NCI-H2196 (cell line): ENCODE measurements at regions not wholly inside any gene's neighbourhood (a gene's known extent, or its start where the extent isn't known, plus 50 kb on each side); places are given as distances from the start of the nearest gene placed in this dataset.
"Not testable (repeated sequence)": the region's sequence is repeated elsewhere in the genome, so short reads cannot be mapped to it uniquely, and the experiment has no call there.

Source experiments
- DNase-seq: peaks from one replicate; lab custom pipeline; 2025; ENCODE audit not compliant: unreplicated experiment; lab: John Stamatoyannopoulos, UW

GRCh38 chr10:4246881-4247358, 461.9 kb upstream of the KLF6 start:
- no peak for DNase-seq

GRCh38 chr10:4243651-4244050, 458.6 kb upstream of the KLF6 start:
- DNase-seq: no peak

GRCh38 chr10:4243169-4243568, 458.2 kb upstream of the KLF6 start:
- no peak for DNase-seq

GRCh38 chr10:4242561-4243035, 457.6 kb upstream of the KLF6 start:
- DNase-seq: no peak

GRCh38 chr10:4241724-4242345, 456.8 kb upstream of the KLF6 start:
- DNase-seq: no peak

GRCh38 chr10:4240608-4241197, 455.7 kb upstream of the KLF6 start:
- no peak for DNase-seq

- DNase-seq: no peak
Observed at GRCh38 chr10:4239186-4239585, 454.2 kb upstream of the KLF6 start.

GRCh38 chr10:4236905-4237304, 451.9 kb upstream of the KLF6 start:
- not testable (repeated sequence) for DNase-seq

- DNase-seq: no peak
Observed at GRCh38 chr10:4234661-4235060, 449.7 kb upstream of the KLF6 start.

- no peak for DNase-seq
Observed at GRCh38 chr10:4231439-4231838, 446.4 kb upstream of the KLF6 start.

- no peak for DNase-seq
Observed at GRCh38 chr10:4230036-4230435, 445.0 kb upstream of the KLF6 start.

GRCh38 chr10:4229106-4229505, 444.1 kb upstream of the KLF6 start:
- no peak for DNase-seq

- DNase-seq: no peak
Observed at GRCh38 chr10:4227586-4227985, 442.6 kb upstream of the KLF6 start.

- no peak for DNase-seq
Observed at GRCh38 chr10:4226941-4227540, 442.0 kb upstream of the KLF6 start.

- DNase-seq: no peak
Observed at GRCh38 chr10:4224178-4224577, 439.2 kb upstream of the KLF6 start.

- DNase-seq: not testable (repeated sequence)
Observed at GRCh38 chr10:4221310-4221709, 436.3 kb upstream of the KLF6 start.

GRCh38 chr10:4219901-4220300, 434.9 kb upstream of the KLF6 start:
- no peak for DNase-seq

GRCh38 chr10:4217653-4218052, 432.6 kb upstream of the KLF6 start:
- DNase-seq: no peak

- no peak for DNase-seq
Observed at GRCh38 chr10:4217187-4217586, 432.2 kb upstream of the KLF6 start.

- DNase-seq: no peak
Observed at GRCh38 chr10:4216726-4217125, 431.7 kb upstream of the KLF6 start.

- DNase-seq: no peak
Observed at GRCh38 chr10:4215963-4216575, 431.1 kb upstream of the KLF6 start.

- no peak for DNase-seq
Observed at GRCh38 chr10:4215485-4215884, 430.5 kb upstream of the KLF6 start.
